HepG2 (cell line): ENCODE measurements at regions not wholly inside any gene's neighbourhood (a gene's known extent, or its start where the extent isn't known, plus 50 kb on each side); places are given as distances from the start of the nearest gene placed in this dataset.
"Not testable (repeated sequence)": the region's sequence is repeated elsewhere in the genome, so short reads cannot be mapped to it uniquely, and the experiment has no call there.

Experiments
- ATAC-seq: fragments of 200-7000 bp; cut with Tn5 transposase; 3 replicates; pipeline ENCODE4 v1.9.1; 2020; ENCODE audit warnings: mild to moderate bottlenecking, moderate library complexity
- BruUV-seq: library from RNA; stranded (reverse); fragments of 400-500 nt; replicated peaks from 2 replicates; lab custom pipeline; 2021; lab: Mats Ljungman, UMichigan
- CTCF ChIA-PET: fragments of 300-600 bp; formaldehyde crosslinking; extraction: SDS; loops from one replicate; lab custom pipeline; 2021; ENCODE audit warnings: low total read pairs, inconsistent platforms, low intra/inter-chr PET ratio; lab: Yijun Ruan, JAX
- POLR2A ChIA-PET: fragments of 350-600 bp; sonication (Branson Sonifier 250); formaldehyde crosslinking; loops from one replicate; lab custom pipeline; 2020; ENCODE audit warnings: antibody characterized with exemption, inconsistent platforms; lab: Yijun Ruan, JAX
- DNase-seq: peaks from one replicate; pipeline ENCODE4 v3.0.0-alpha.2; 2015; ENCODE audit warnings: low spot score
- FAIRE-seq: peaks from 3 replicates; lab custom pipeline; 2011; peaks lifted over from hg19 to GRCh38; lab: Jason Lieb, UNC
- H2AFZ ChIP-seq: one replicate; pipeline ENCODE4 v1.6.1; 2011; ENCODE audit warnings: low read length, inconsistent platforms
- H3K27ac ChIP-seq: fragments of 300-600 bp; 3 replicates; pipeline ENCODE4 v1.8.0; 2011; ENCODE audit warnings: mixed run types, mild to moderate bottlenecking, mixed read lengths, low read length, inconsistent platforms; ENCODE audit not compliant: insufficient read depth; ENCODE audit errors: extremely low read length
- H3K27me3 ChIP-seq, 2 experiments: fragments of 200-600 bp in 1 of 2; 2 replicates in 1 of 2; 3 replicates in 1 of 2; pipeline versions ENCODE4 v1.6.0 to v1.8.0; 2011; ENCODE audit warnings: low read length in 2 of 2, mild to moderate bottlenecking in 2 of 2, moderate library complexity in 2 of 2, inconsistent platforms in 1 of 2; ENCODE audit not compliant: insufficient read depth in 2 of 2, control insufficient read depth in 1 of 2
- H3K36me3 ChIP-seq, 2 experiments: fragments of 200-600 bp in 1 of 2; replicated peaks in 1 of 2; 2 replicates in 1 of 2; 3 replicates in 1 of 2; pipeline versions ENCODE4 v1.5.1 to v1.8.0; 2011; ENCODE audit warnings: low read length in 2 of 2, inconsistent platforms in 1 of 2; ENCODE audit not compliant: insufficient read depth in 2 of 2, control insufficient read depth in 1 of 2
- H3K4me1 ChIP-seq: 2 replicates; pipeline ENCODE4 v1.5.1; 2012; ENCODE audit warnings: low read length, inconsistent platforms; ENCODE audit not compliant: insufficient read depth
- H3K4me2 ChIP-seq: 2 replicates; pipeline ENCODE4 v1.6.0; 2011; ENCODE audit warnings: low read depth, low read length, inconsistent platforms
- H3K4me3 ChIP-seq, 3 experiments: fragments of 200-600 bp in 1 of 3; sonication (generic), shearing (Covaris generic) in 1 of 3; replicated peaks in 1 of 3; 2 replicates each; pipeline ENCODE4 v1.5.1; 2011 to 2016; ENCODE audit warnings: low read length in 3 of 3, inconsistent platforms in 2 of 3, low read depth in 2 of 3, mild to moderate bottlenecking in 2 of 3, control low read depth in 1 of 3, mixed read lengths in 1 of 3; ENCODE audit not compliant: insufficient read depth in 1 of 3
- H3K79me2 ChIP-seq: one replicate; pipeline ENCODE4 v1.6.1; 2011; ENCODE audit warnings: low read length, inconsistent platforms; ENCODE audit not compliant: insufficient read depth
- H3K9ac ChIP-seq: 2 replicates; pipeline ENCODE4 v1.6.0; 2011; ENCODE audit warnings: mild to moderate bottlenecking, low read depth, low read length, inconsistent platforms; ENCODE audit not compliant: insufficient read depth
- H3K9me3 ChIP-seq: 2 replicates; pipeline ENCODE4 v1.5.1; 2012; ENCODE audit warnings: mild to moderate bottlenecking, low read length
- H4K20me1 ChIP-seq: 2 replicates; pipeline ENCODE4 v1.6.0; 2011; ENCODE audit warnings: inconsistent platforms, mild to moderate bottlenecking, low read length, moderate library complexity; ENCODE audit not compliant: insufficient read depth
- MTA1 ChIP-seq: sonication (generic); formaldehyde crosslinking; IDR thresholded peaks from 2 replicates; pipeline ENCODE4 v1.4.0; 2020; ENCODE audit warnings: missing genetic modification reagents, mild to moderate bottlenecking, borderline replicate concordance
- SCMH1 ChIP-seq: sonication (generic); formaldehyde crosslinking; IDR thresholded peaks from 2 replicates; pipeline ENCODE4 v1.9.0; 2021; ENCODE audit warnings: missing genetic modification reagents, mild to moderate bottlenecking, borderline replicate concordance
- ZNF136 ChIP-seq: sonication (generic); formaldehyde crosslinking; IDR thresholded peaks from 2 replicates; pipeline ENCODE4 v1.8.1; 2022; ENCODE audit warnings: low read depth, mild to moderate bottlenecking, moderate library complexity, missing genetic modification reagents
- ZNF879 ChIP-seq: sonication (generic); formaldehyde crosslinking; IDR thresholded peaks from 2 replicates; pipeline ENCODE4 v1.8.1; 2023; ENCODE audit warnings: missing genetic modification reagents
- WGBS: methylation state at CpG from one replicate; pipeline ENCODE4 v1.1.6; 2017; ENCODE audit warnings: low lambda C conversion rate; 5-methylcytosine and 5-hydroxymethylcytosine counted together
- in situ Hi-C: cut with HindIII; loops from 2 replicates; pipeline ENCODE4 v1.10.0; 2017; ENCODE audit warnings: low pct_unique_long_range_greater_than_20kb; ENCODE audit not compliant: extremely low pct_ligation_motif_present
- intact Hi-C: fragments of 100-400 bp; cut with micrococcal nuclease; formaldehyde crosslinking; loops from one replicate; pipeline ENCODE4 v1.10.0; 2022; ENCODE audit not compliant: unreplicated experiment
- TF ChIP-seq, protein P1 (sequence below): sonication (generic); formaldehyde crosslinking; IDR thresholded peaks from 2 replicates; pipeline ENCODE4 v1.5.0; 2020; ENCODE audit warnings: mild to moderate bottlenecking, missing genetic modification reagents, borderline replicate concordance
- TF ChIP-seq, protein P2 (sequence below): sonication (generic); formaldehyde crosslinking; IDR thresholded peaks from 2 replicates; pipeline ENCODE4 v1.8.1; 2023; ENCODE audit warnings: missing genetic modification reagents, mild to moderate bottlenecking, borderline replicate concordance

DNA sequence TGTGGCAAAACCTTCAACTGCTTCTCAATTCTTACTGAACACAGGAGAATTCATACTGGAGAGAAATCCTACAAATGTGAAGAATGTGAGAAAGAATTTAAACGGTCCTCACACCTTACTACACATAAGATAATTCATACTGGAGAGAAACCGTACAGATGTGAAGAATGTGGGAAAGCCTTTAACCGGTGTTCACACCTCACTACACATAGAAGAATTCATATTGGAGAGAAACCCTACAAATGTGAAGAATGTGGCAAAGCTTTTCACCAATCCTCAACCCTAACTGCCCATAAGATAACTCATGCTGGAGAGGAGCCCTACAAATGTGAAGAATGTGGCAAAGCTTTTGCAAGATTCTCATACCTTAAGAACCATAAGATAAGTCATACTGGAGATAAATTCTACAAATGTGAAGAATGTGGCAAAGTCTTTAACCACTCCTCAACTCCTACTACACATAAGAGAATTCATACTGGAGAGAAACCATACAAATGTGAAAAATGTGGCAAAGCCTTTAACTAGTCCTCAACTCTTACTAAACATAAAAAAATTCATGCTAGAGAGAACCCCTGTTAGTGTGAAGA lies 111.7 kb downstream of the ZNF100 start (continued):
- TF ChIP-seq, protein P1, sequence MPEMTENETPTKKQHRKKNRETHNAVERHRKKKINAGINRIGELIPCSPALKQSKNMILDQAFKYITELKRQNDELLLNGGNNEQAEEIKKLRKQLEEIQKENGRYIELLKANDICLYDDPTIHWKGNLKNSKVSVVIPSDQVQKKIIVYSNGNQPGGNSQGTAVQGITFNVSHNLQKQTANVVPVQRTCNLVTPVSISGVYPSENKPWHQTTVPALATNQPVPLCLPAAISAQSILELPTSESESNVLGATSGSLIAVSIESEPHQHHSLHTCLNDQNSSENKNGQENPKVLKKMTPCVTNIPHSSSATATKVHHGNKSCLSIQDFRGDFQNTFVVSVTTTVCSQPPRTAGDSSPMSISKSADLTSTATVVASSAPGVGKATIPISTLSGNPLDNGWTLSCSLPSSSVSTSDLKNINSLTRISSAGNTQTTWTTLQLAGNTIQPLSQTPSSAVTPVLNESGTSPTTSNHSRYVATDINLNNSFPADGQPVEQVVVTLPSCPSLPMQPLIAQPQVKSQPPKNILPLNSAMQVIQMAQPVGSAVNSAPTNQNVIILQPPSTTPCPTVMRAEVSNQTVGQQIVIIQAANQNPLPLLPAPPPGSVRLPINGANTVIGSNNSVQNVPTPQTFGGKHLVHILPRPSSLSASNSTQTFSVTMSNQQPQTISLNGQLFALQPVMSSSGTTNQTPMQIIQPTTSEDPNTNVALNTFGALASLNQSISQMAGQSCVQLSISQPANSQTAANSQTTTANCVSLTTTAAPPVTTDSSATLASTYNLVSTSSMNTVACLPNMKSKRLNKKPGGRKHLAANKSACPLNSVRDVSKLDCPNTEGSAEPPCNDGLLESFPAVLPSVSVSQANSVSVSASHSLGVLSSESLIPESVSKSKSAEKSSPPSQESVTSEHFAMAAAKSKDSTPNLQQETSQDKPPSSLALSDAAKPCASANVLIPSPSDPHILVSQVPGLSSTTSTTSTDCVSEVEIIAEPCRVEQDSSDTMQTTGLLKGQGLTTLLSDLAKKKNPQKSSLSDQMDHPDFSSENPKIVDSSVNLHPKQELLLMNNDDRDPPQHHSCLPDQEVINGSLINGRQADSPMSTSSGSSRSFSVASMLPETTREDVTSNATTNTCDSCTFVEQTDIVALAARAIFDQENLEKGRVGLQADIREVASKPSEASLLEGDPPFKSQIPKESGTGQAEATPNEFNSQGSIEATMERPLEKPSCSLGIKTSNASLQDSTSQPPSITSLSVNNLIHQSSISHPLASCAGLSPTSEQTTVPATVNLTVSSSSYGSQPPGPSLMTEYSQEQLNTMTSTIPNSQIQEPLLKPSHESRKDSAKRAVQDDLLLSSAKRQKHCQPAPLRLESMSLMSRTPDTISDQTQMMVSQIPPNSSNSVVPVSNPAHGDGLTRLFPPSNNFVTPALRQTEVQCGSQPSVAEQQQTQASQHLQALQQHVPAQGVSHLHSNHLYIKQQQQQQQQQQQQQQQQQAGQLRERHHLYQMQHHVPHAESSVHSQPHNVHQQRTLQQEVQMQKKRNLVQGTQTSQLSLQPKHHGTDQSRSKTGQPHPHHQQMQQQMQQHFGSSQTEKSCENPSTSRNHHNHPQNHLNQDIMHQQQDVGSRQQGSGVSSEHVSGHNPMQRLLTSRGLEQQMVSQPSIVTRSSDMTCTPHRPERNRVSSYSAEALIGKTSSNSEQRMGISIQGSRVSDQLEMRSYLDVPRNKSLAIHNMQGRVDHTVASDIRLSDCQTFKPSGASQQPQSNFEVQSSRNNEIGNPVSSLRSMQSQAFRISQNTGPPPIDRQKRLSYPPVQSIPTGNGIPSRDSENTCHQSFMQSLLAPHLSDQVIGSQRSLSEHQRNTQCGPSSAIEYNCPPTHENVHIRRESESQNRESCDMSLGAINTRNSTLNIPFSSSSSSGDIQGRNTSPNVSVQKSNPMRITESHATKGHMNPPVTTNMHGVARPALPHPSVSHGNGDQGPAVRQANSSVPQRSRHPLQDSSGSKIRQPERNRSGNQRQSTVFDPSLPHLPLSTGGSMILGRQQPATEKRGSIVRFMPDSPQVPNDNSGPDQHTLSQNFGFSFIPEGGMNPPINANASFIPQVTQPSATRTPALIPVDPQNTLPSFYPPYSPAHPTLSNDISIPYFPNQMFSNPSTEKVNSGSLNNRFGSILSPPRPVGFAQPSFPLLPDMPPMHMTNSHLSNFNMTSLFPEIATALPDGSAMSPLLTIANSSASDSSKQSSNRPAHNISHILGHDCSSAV (CRISPR knock-in tag) = no peak
- TF ChIP-seq, protein P2, sequence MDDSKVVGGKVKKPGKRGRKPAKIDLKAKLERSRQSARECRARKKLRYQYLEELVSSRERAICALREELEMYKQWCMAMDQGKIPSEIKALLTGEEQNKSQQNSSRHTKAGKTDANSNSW (CRISPR knock-in tag) = no peak
- TF ChIP-seq SCMH1 (CRISPR knock-in tag) (no peak), ZNF136 (no peak), MTA1 (CRISPR knock-in tag) (no peak), ZNF879 (CRISPR knock-in tag) (no peak)

DNA sequence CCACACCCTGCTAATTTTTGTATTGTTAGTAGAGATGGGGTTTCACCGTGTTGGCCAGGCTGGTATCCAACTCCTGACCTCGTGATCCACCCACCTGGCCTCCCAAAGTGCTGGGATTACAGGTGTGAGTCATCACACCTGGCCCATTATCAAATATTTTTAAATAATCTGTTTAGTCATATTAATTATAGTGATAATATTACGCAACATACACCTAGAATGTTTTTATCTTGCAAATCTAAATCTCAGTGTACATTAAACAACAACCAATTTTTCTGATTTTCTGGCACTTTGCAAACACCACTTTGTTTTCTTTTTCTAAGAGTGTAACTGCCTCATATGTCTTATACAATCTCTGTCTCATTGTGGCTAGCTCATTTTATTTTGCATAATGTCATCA lies 115.9 kb downstream of the ZNF100 start:
- H3K27me3 ChIP-seq, H4K20me1 ChIP-seq, CTCF ChIA-PET, FAIRE-seq, H2AFZ ChIP-seq, H3K9ac ChIP-seq, intact Hi-C loops, H3K4me3 ChIP-seq, in situ Hi-C loops, H3K36me3 ChIP-seq, ATAC-seq, BruUV-seq, H3K4me2 ChIP-seq, H3K79me2 ChIP-seq, POLR2A ChIA-PET, H3K27ac ChIP-seq, H3K4me1 ChIP-seq, DNase-seq: not testable (repeated sequence)
- 2% methylated on average over 3 of the region's 3 CpGs for WGBS
- H3K9me3 ChIP-seq = peaks cover 57% of the 10 kb centered on the region
